ENCODE measurements at regions not wholly inside any gene's neighbourhood (a gene's known extent, or its start where the extent isn't known, plus 50 kb on each side); places are given as distances from the start of the nearest gene placed in this dataset.

DNA sequence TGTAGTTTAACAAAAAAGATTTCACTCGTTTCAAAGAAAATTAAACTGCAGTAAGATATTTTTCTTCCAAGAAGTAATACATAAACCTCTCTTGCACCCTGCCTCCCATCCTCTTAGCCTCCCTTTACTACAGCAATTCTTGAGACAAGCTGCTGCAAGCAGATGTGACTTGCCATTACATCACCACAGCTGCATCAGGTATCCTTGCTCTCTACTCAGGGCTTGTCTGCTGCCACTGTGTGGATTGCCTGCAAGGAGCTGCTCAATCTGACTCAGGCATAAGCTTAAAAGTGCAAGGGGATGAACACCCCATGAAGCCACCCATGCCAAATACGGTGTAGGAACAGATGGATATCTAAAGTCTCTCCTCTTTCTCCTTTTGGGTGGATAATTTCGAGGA, 609.9 kb downstream of the DNAJB9 start:
- intact Hi-C loops (cut with DNase I, micrococcal nuclease) = no loop called here
- no peak overlapping the region for H3K4me3 ChIP-seq
- H3K36me3 ChIP-seq (ENCODE audit: low read depth) = no peaks in the 10 kb centered on the region
- peaks cover 37% of the 10 kb centered on the region for H3K9me3 ChIP-seq
- TF ChIP-seq, protein P1, sequence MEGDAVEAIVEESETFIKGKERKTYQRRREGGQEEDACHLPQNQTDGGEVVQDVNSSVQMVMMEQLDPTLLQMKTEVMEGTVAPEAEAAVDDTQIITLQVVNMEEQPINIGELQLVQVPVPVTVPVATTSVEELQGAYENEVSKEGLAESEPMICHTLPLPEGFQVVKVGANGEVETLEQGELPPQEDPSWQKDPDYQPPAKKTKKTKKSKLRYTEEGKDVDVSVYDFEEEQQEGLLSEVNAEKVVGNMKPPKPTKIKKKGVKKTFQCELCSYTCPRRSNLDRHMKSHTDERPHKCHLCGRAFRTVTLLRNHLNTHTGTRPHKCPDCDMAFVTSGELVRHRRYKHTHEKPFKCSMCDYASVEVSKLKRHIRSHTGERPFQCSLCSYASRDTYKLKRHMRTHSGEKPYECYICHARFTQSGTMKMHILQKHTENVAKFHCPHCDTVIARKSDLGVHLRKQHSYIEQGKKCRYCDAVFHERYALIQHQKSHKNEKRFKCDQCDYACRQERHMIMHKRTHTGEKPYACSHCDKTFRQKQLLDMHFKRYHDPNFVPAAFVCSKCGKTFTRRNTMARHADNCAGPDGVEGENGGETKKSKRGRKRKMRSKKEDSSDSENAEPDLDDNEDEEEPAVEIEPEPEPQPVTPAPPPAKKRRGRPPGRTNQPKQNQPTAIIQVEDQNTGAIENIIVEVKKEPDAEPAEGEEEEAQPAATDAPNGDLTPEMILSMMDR (IDR thresholded peaks at IDR 0.05) = no peak
- no peaks in the 10 kb centered on the region for H3K4me1 ChIP-seq (ENCODE audit: low read depth)
- no peak for ATAC-seq
- DNase-seq = no peak

DNA sequence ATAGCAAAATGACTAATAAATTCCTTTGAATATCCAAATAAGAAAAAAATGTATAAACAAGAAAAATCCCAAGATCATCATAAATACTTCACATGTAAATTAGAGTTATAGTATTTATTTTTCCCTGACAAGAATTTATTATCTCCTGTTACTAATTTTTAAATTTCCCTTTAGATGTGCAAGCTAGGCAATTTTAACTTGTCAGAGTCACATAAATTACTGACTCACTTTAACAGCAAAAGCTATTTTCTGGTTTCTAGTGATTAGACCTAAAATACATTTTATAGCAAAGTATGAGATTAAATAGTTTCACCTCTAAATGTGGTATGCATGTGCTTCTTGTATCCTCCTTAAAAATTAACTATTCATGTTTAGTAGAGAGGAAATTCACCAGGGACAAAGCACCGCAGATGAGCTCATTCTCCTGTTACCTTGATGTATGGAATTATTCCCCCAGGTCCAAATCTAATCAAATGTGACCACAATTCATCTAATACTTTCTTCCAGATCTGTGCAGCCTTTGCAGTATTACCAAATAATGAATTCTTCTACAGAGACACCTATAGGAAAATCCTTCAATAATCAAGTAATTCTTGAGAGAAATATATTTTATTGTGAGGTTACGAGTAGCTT, 621.2 kb downstream of the DNAJB9 start:
- H3K9me3 ChIP-seq = peaks cover 33% of the 10 kb centered on the region
- no peak for DNase-seq
- no peak overlapping the region for H3K4me3 ChIP-seq
- ATAC-seq = no peak
- TF ChIP-seq, protein P1 (IDR thresholded peaks at IDR 0.05) = no peak
- H3K4me1 ChIP-seq (ENCODE audit: low read depth) = no peaks in the 10 kb centered on the region
- no peaks in the 10 kb centered on the region for H3K36me3 ChIP-seq (ENCODE audit: low read depth)
- intact Hi-C loops (cut with DNase I, micrococcal nuclease) = no loop called here

DNA sequence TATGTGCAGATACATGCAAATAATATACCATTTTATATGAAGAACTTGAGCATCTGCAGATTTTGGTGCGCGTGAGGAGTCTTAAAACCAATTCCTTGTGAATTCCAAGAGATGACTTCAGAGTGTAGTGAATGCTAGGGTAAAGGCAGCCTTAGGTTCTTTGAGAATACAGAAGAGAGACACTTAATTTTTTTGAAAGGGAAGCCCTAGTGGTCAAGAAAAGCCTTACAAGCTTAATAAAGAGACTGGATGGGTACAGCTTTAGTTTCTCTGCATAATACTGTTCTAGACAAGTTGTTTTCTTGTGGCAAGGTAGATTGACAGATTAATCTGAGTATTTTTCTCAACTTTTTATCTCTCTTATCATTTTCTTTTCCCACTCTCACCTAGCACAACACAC, 636.5 kb downstream of the DNAJB9 start:
- Histone ChIP-seq H3K36me3 (ENCODE audit: low read depth) (no peaks in the 10 kb centered on the region), H3K4me1 (ENCODE audit: low read depth) (no peaks in the 10 kb centered on the region), H3K4me3 (no peak overlapping the region), H3K9me3 (peaks cover 25% of the 10 kb centered on the region)
- DNase-seq = no peak
- intact Hi-C loops (cut with DNase I, micrococcal nuclease) = no loop called here
- TF ChIP-seq, protein P1 (IDR thresholded peaks at IDR 0.05) = no peak
- ATAC-seq = no peak

DNA sequence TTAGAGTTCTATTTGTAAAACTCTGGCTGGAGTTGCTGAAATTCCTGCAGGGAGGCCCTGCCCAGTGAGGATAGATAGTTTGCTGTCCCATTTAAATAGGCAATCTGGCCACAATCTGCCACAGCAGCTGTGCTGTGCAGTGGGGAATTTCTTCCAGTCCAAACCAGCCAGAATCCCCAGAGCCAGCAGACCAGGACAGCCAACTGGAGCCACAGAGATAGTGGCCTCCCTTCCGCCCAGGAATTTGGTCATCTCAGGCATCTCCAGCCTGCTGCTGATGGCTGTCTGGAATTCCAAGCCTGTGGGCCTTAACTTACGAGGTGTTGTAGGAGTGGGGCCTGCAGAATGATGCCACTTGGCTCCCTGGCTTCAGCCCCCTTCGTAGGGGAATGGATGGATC, 643.4 kb downstream of the DNAJB9 start:
- H3K9me3 ChIP-seq = peaks cover 37% of the 10 kb centered on the region
- intact Hi-C loops (cut with DNase I, micrococcal nuclease) = no loop called here
- H3K4me3 ChIP-seq = no peak overlapping the region
- no peaks in the 10 kb centered on the region for H3K4me1 ChIP-seq (ENCODE audit: low read depth)
- DNase-seq = no peak
- TF ChIP-seq, protein P1 (IDR thresholded peaks at IDR 0.05) = no peak
- ATAC-seq = no peak
- H3K36me3 ChIP-seq (ENCODE audit: low read depth) = no peaks in the 10 kb centered on the region

DNA sequence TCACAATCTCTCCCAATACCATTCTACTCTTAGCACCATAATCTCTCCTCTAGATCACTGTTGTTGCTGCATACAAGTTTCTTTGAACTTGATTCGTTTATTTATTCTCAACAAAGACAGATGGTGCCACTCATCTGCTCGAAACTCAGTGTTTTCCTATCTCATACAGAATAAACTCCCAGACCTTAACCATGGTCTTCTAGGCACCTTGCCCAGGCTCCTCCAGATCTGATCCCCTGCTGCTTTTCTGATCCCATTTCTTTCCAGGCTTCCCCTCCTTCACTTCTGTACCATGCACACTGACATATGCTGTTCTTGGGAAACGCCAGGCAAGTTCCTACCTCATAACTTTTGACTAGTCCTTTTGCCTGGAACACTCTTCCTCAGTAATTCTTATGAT, 645.7 kb downstream of the DNAJB9 start:
- TF ChIP-seq, protein P1 (IDR thresholded peaks at IDR 0.05) = no peak
- DNase-seq = no peak
- intact Hi-C loops (cut with DNase I, micrococcal nuclease) = no loop called here

GRCh38 chr7:109224100-109224499, 654.4 kb downstream of the DNAJB9 start:
- intact Hi-C loops (cut with DNase I, micrococcal nuclease) = no loop called here
- Histone ChIP-seq H3K9me3 (peaks cover 3% of the 10 kb centered on the region), H3K36me3 (ENCODE audit: low read depth) (no peaks in the 10 kb centered on the region), H3K4me1 (ENCODE audit: low read depth) (no peaks in the 10 kb centered on the region), H3K4me3 (no peak overlapping the region)
- DNase-seq = no peak
- no peak for ATAC-seq
- TF ChIP-seq, protein P1 (IDR thresholded peaks at IDR 0.05) = no peak

More for the DNA sequence above, 645.7 kb downstream of the DNAJB9 start:
- Histone ChIP-seq H3K36me3 (ENCODE audit: low read depth) (no peaks in the 10 kb centered on the region), H3K4me1 (ENCODE audit: low read depth) (no peaks in the 10 kb centered on the region), H3K4me3 (no peak overlapping the region), H3K9me3 (peaks cover 37% of the 10 kb centered on the region)
- ATAC-seq = no peak
